ENCODE measurements at regions not wholly inside any gene's neighbourhood (a gene's known extent, or its start where the extent isn't known, plus 50 kb on each side); places are given as distances from the start of the nearest gene placed in this dataset.

GRCh38 chr6:113620386-113620785, 236.8 kb upstream of the MARCKS start:
- Histone ChIP-seq H3K4me3 (no peak overlapping the region), H3K36me3 (no peaks in the 10 kb centered on the region), H3K27me3 (no peaks in the 10 kb centered on the region), H3K9me3 (no peaks in the 10 kb centered on the region), H3K4me1 (no peaks in the 10 kb centered on the region), H3K27ac (no peak overlapping the region)
- intact Hi-C loops (cut with DNase I; ENCODE audit: low total_unique reads): no loop called here
- no peak for TF ChIP-seq CTCF (IDR thresholded peaks at IDR 0.05)
- DNase-seq: no peak

GRCh38 chr6:113622254-113622653, 234.9 kb upstream of the MARCKS start:
- no peak for TF ChIP-seq CTCF (IDR thresholded peaks at IDR 0.05)
- intact Hi-C loops (cut with DNase I; ENCODE audit: low total_unique reads): no loop called here
- Histone ChIP-seq H3K27me3 (no peaks in the 10 kb centered on the region), H3K4me3 (no peak overlapping the region), H3K9me3 (no peaks in the 10 kb centered on the region), H3K4me1 (no peaks in the 10 kb centered on the region), H3K27ac (no peak overlapping the region), H3K36me3 (no peaks in the 10 kb centered on the region)
- no peak for DNase-seq

- intact Hi-C loops (cut with DNase I; ENCODE audit: low total_unique reads): no loop called here
- H3K27me3 ChIP-seq: no peaks in the 10 kb centered on the region
- TF ChIP-seq CTCF (IDR thresholded peaks at IDR 0.05): no peak
Observed at GRCh38 chr6:113623129-113623528, 234.0 kb upstream of the MARCKS start.

GRCh38 chr6:113625850-113626249, 231.3 kb upstream of the MARCKS start:
- TF ChIP-seq CTCF (IDR thresholded peaks at IDR 0.05): no peak
- intact Hi-C loops (cut with DNase I; ENCODE audit: low total_unique reads): no loop called here

More at GRCh38 chr6:113623129-113623528, 234.0 kb upstream of the MARCKS start:
- H3K4me1 ChIP-seq: no peaks in the 10 kb centered on the region
- no peak for DNase-seq
- no peak overlapping the region for H3K4me3 ChIP-seq
- H3K36me3 ChIP-seq: no peaks in the 10 kb centered on the region
- H3K27ac ChIP-seq: no peak overlapping the region
- no peaks in the 10 kb centered on the region for H3K9me3 ChIP-seq

GRCh38 chr6:113626475-113626874, 230.7 kb upstream of the MARCKS start:
- H3K36me3 ChIP-seq: no peaks in the 10 kb centered on the region
- no peaks in the 10 kb centered on the region for H3K9me3 ChIP-seq
- DNase-seq: no peak
- H3K4me1 ChIP-seq: peaks cover 0 to 26% (median 12%) of the 10 kb centered on the region in 4 donors
- intact Hi-C loops (cut with DNase I; ENCODE audit: low total_unique reads): no loop called here
- no peak for TF ChIP-seq CTCF (IDR thresholded peaks at IDR 0.05)
- H3K27ac ChIP-seq: no peak overlapping the region
- no peak overlapping the region for H3K4me3 ChIP-seq
- H3K27me3 ChIP-seq: no peaks in the 10 kb centered on the region

More at GRCh38 chr6:113625850-113626249, 231.3 kb upstream of the MARCKS start:
- Histone ChIP-seq H3K4me3 (no peak overlapping the region), H3K27ac (no peak overlapping the region), H3K27me3 (no peaks in the 10 kb centered on the region), H3K9me3 (no peaks in the 10 kb centered on the region), H3K4me1 (peaks cover 0 to 20% (median 7%) of the 10 kb centered on the region in 4 donors), H3K36me3 (no peaks in the 10 kb centered on the region)
- DNase-seq: no peak

GRCh38 chr6:113627480-113627879, 229.7 kb upstream of the MARCKS start:
- Histone ChIP-seq H3K9me3 (no peaks in the 10 kb centered on the region), H3K27me3 (no peaks in the 10 kb centered on the region), H3K4me1 (peaks cover 0 to 34% (median 18%) of the 10 kb centered on the region in 4 donors), H3K36me3 (no peaks in the 10 kb centered on the region), H3K27ac (no peak overlapping the region), H3K4me3 (no peak overlapping the region)
- TF ChIP-seq CTCF (IDR thresholded peaks at IDR 0.05): no peak
- no peak for DNase-seq
- intact Hi-C loops (cut with DNase I; ENCODE audit: low total_unique reads): no loop called here

All from tibial artery (tissue), 4 donors.